GM23338 (cell line): ENCODE measurements at regions not wholly inside any gene's neighbourhood (a gene's known extent, or its start where the extent isn't known, plus 50 kb on each side); places are given as distances from the start of the nearest gene placed in this dataset.

Experiments used
- ATAC-seq: fragments of 200-7000 bp; cut with Tn5 transposase; 3 replicates; pipeline ENCODE4 v1.9.1; 2020
- DNase-seq: peaks from one replicate; pipeline ENCODE4 v3.0.0-alpha.2; 2015; ENCODE audit warnings: low spot score
- H2AFZ ChIP-seq: fragments of 200-600 bp; sonication (generic); 2 replicates; pipeline ENCODE4 v1.8.0; 2016; ENCODE audit warnings: antibody characterized with exemption, mild to moderate bottlenecking, moderate library complexity
- H3F3A ChIP-seq: fragments of 200-600 bp; sonication (generic); replicated peaks from 2 replicates; pipeline ENCODE4 v1.8.0; 2017; ENCODE audit warnings: antibody characterized with exemption, mixed run types, low read depth
- H3K27ac ChIP-seq: fragments of 200-600 bp; sonication (generic); 2 replicates; pipeline ENCODE4 v1.6.1; 2016; ENCODE audit warnings: low read depth
- H3K27me3 ChIP-seq: fragments of 200-600 bp; sonication (generic); 2 replicates; pipeline ENCODE4 v1.8.0; 2016; ENCODE audit warnings: mild to moderate bottlenecking, mixed run types, moderate library complexity; ENCODE audit not compliant: insufficient read depth
- H3K36me3 ChIP-seq: fragments of 200-600 bp; sonication (generic); 2 replicates; pipeline ENCODE4 v1.8.0; 2016; ENCODE audit warnings: mild to moderate bottlenecking; ENCODE audit not compliant: insufficient read depth
- H3K4me1 ChIP-seq: fragments of 200-600 bp; sonication (generic); 2 replicates; pipeline ENCODE4 v1.8.0; 2016; ENCODE audit warnings: mild to moderate bottlenecking, moderate library complexity; ENCODE audit not compliant: insufficient read depth
- H3K4me2 ChIP-seq: fragments of 200-600 bp; sonication (generic); 2 replicates; pipeline ENCODE4 v1.7.1; 2017; ENCODE audit warnings: mixed run types
- H3K4me3 ChIP-seq: fragments of 200-600 bp; sonication (generic); 2 replicates; pipeline ENCODE4 v1.6.1; 2016; ENCODE audit warnings: mixed run types
- H3K79me2 ChIP-seq: fragments of 200-600 bp; sonication (generic); replicated peaks from 2 replicates; pipeline ENCODE4 v1.8.0; 2017; ENCODE audit warnings: mild to moderate bottlenecking; ENCODE audit not compliant: insufficient read depth
- H3K9me2 ChIP-seq: fragments of 200-600 bp; sonication (generic); 2 replicates; pipeline ENCODE4 v1.8.0; 2017; ENCODE audit not compliant: insufficient read depth
- H4K20me1 ChIP-seq: fragments of 200-600 bp; sonication (generic); replicated peaks from 2 replicates; pipeline ENCODE4 v1.8.0; 2017; ENCODE audit warnings: mild to moderate bottlenecking; ENCODE audit not compliant: insufficient read depth
- H3K27ac Mint-ChIP-seq: 2 replicates; pipeline ENCODE4 v1.8.0; 2020; ENCODE audit warnings: inconsistent platforms, mild to moderate bottlenecking, moderate library complexity, mixed read lengths
- H3K27me3 Mint-ChIP-seq: 3 replicates; pipeline ENCODE4 v1.8.0; 2022; ENCODE audit warnings: low read depth, mild to moderate bottlenecking, moderate library complexity, mixed read lengths, inconsistent platforms; ENCODE audit not compliant: insufficient read depth, poor library complexity
- H3K36me3 Mint-ChIP-seq: 3 replicates; pipeline ENCODE4 v1.8.0; 2021; ENCODE audit warnings: low read depth, mild to moderate bottlenecking, inconsistent platforms, moderate library complexity, mixed read lengths
- H3K4me1 Mint-ChIP-seq: 3 replicates; pipeline ENCODE4 v1.8.0; 2020; ENCODE audit warnings: mild to moderate bottlenecking, inconsistent platforms, mixed read lengths
- H3K4me3 Mint-ChIP-seq: 3 replicates; pipeline ENCODE4 v1.8.0; 2021; ENCODE audit warnings: moderate library complexity, mild to moderate bottlenecking, inconsistent platforms, mixed read lengths
- H3K9me3 Mint-ChIP-seq: 3 replicates; pipeline ENCODE4 v1.8.0; 2020; ENCODE audit warnings: moderate library complexity, mild to moderate bottlenecking, inconsistent platforms, mixed read lengths
- EZH2phosphoT487 ChIP-seq: fragments of 200-600 bp; sonication (generic); IDR thresholded peaks from one replicate; pipeline ENCODE4 v1.8.1; 2018; ENCODE audit warnings: antibody characterized with exemption; ENCODE audit not compliant: unreplicated experiment
- JUNB ChIP-seq: IDR thresholded peaks from one replicate; pipeline ENCODE4 v1.6.1; 2016; ENCODE audit warnings: antibody characterized with exemption; ENCODE audit not compliant: unreplicated experiment
- REST ChIP-seq: IDR thresholded peaks from one replicate; pipeline ENCODE4 v1.6.1; 2018; ENCODE audit warnings: antibody characterized with exemption; ENCODE audit not compliant: unreplicated experiment
- STAT1 ChIP-seq: IDR thresholded peaks from one replicate; pipeline ENCODE4 v1.6.1; 2016; ENCODE audit warnings: antibody characterized with exemption; ENCODE audit not compliant: unreplicated experiment
- ZNF331 ChIP-seq: fragments of 250-450 bp; sonication (Bioruptor Pico); IDR thresholded peaks from 2 replicates; pipeline ENCODE4 v1.5.0; 2020; ENCODE audit warnings: low read depth, mild to moderate bottlenecking, moderate library complexity
- ZNF462 ChIP-seq: fragments of 250-450 bp; sonication (Bioruptor Pico); IDR thresholded peaks from 2 replicates; pipeline ENCODE4 v1.5.0; 2020; ENCODE audit warnings: mild to moderate bottlenecking, moderate library complexity

GRCh38 chr18:24628326-24628725 is 167.9 kb downstream of the HRH4 start (continued):
- TF ChIP-seq ZNF462 (no peak), EZH2phosphoT487 (no peak)

- DNase-seq: no peak
- Histone ChIP-seq H3K27ac (no peak overlapping the region), H3K27me3 (no peaks in the 10 kb centered on the region), H3K4me2 (no peak overlapping the region), H3K79me2 (no peaks in the 10 kb centered on the region), H3K4me3 (no peak overlapping the region), H3K36me3 (no peaks in the 10 kb centered on the region), H2AFZ (no peak overlapping the region), H3F3A (no peaks in the 10 kb centered on the region), H4K20me1 (no peaks in the 10 kb centered on the region), H3K4me1 (peaks cover 7% of the 10 kb centered on the region), H3K9me2 (no peaks in the 10 kb centered on the region)
- no peak overlapping the region for H3K4me3 Mint-ChIP-seq
- no peak overlapping the region for H3K27ac Mint-ChIP-seq
- peaks cover 6% of the 10 kb centered on the region for H3K4me1 Mint-ChIP-seq
- no peak for ATAC-seq
- H3K27me3 Mint-ChIP-seq: no peaks in the 10 kb centered on the region
- no peaks in the 10 kb centered on the region for H3K36me3 Mint-ChIP-seq
- H3K9me3 Mint-ChIP-seq: no peaks in the 10 kb centered on the region
- TF ChIP-seq STAT1 (no peak), REST (no peak), ZNF331 (CRISPR knock-in tag) (no peak), JUNB (no peak), ZNF462 (no peak)
Observed at GRCh38 chr18:24629921-24630320, 169.5 kb downstream of the HRH4 start.
